ENCODE measurements at regions not wholly inside any gene's neighbourhood (a gene's known extent, or its start where the extent isn't known, plus 50 kb on each side); places are given as distances from the start of the nearest gene placed in this dataset. TPM values are rescaled to one million over a fixed set of nuclear protein-coding genes. Genes with fewer than 3 reads are reported as not detected.

Small RNA genes lying in the stretch of these regions (small RNA-seq; reads per million reads assigned to genes)
- gene PIEZO1P1 (ENCODE audit: insufficient read depth), result not detected

Data from mesendoderm (in vitro differentiated cells).